ENCODE measurements at regions not wholly inside any gene's neighbourhood (a gene's known extent, or its start where the extent isn't known, plus 50 kb on each side); places are given as distances from the start of the nearest gene placed in this dataset.

- POLR2A ChIA-PET = no interaction called here
- CTCF ChIA-PET = interaction anchor here (1.0 kb wide), 1 partner anchor 14 kb away, joined by 3 read pairs; no protein-coding TSS in a partner anchor
- Histone ChIP-seq H3K79me2 (ENCODE audit: control insufficient read depth, insufficient read depth, low read length) (no peaks in the 10 kb centered on the region), H3K4me1 (ENCODE audit: control insufficient read depth, extremely low read depth, insufficient read depth, low read length) (no peaks in the 10 kb centered on the region), H3K9me3 (replicated peaks; ENCODE audit: control insufficient read depth, insufficient read depth, low read length) (no peaks in the 10 kb centered on the region), H3K9ac (replicated peaks; ENCODE audit: extremely low read depth, insufficient read depth, low read length) (no peak overlapping the region), H3K4me2 (ENCODE audit: insufficient read depth, low read length) (no peak overlapping the region), H3K9me1 (replicated peaks; ENCODE audit: control insufficient read depth, extremely low read depth, insufficient read depth, low read length) (no peaks in the 10 kb centered on the region), H3K27ac (ENCODE audit: insufficient read depth, low read depth, low read length) (no peak overlapping the region), H3K36me3 (ENCODE audit: control insufficient read depth in 2 of 2, extremely low read depth in 1 of 2, insufficient read depth in 2 of 2, low read length in 2 of 2) (no peaks in the 10 kb centered on the region), H3K4me3 (replicated peaks in 1 of 3; ENCODE audit: insufficient read depth in 1 of 3, low read depth in 1 of 3, low read length in 3 of 3) (no peak overlapping the region), H4K20me1 (replicated peaks; ENCODE audit: control insufficient read depth, extremely low read depth, insufficient read depth, low read length) (no peaks in the 10 kb centered on the region), H2AFZ (ENCODE audit: low read depth, low read length) (no peak overlapping the region), H3K27me3 (ENCODE audit: control insufficient read depth in 2 of 2, insufficient read depth in 2 of 2, low read length in 2 of 2) (peaks cover 0 to 2% of the 10 kb centered on the region in 2 experiments)
- no peak for DNase-seq (ENCODE audit: low read depth, low spot score)
- no peak for FAIRE-seq
- TF ChIP-seq GATA2 (IDR thresholded peaks at IDR 0.05; ENCODE audit: insufficient read depth, insufficient read length, low read depth, low read length) (no peak), MYC (IDR thresholded peaks at IDR 0.05; ENCODE audit: low read depth, low read length) (no peak), FOS (IDR thresholded peaks at IDR 0.05; ENCODE audit: borderline replicate concordance, insufficient read depth, low read length) (no peak), JUN (IDR thresholded peaks at IDR 0.05; ENCODE audit: borderline replicate concordance, insufficient read depth, insufficient read length, low read depth) (no peak), MAX (IDR thresholded peaks at IDR 0.05; ENCODE audit: insufficient read depth, insufficient read length) (no peak), POLR2A (IDR thresholded peaks at IDR 0.05; ENCODE audit: low read depth, low read length) (no peak), CTCF (IDR thresholded peaks at IDR 0.05; ENCODE audit: extremely low read depth in 1 of 2, insufficient read depth in 1 of 2, low read depth in 1 of 2, low read length in 2 of 2) (no peak), EZH2 (IDR thresholded peaks at IDR 0.05; ENCODE audit: borderline replicate concordance, low read depth, low read length, severe bottlenecking) (no peak), POLR2AphosphoS5 (IDR thresholded peaks at IDR 0.05; ENCODE audit: insufficient read depth, low read depth, low read length) (no peak)
- dilution Hi-C loops (cut with MboI; ENCODE audit: extremely low pct_ligation_motif_present, low sequenced_read_pairs) = no loop called here
- intact Hi-C loops (cut with micrococcal nuclease) = no loop called here
- BruUV-seq (replicated peaks) = no TSS peak
Measured at GRCh38 chr3:66693461-66694031, 192.7 kb upstream of the LRIG1 start.

Data from endothelial cell of umbilical vein (primary cell).